ENCODE measurements at regions not wholly inside any gene's neighbourhood (a gene's known extent, or its start where the extent isn't known, plus 50 kb on each side); places are given as distances from the start of the nearest gene placed in this dataset.

- no peak for TF ChIP-seq FOXP2 (optimal IDR thresholded peaks at IDR 0.05; ENCODE audit: borderline replicate concordance, extremely low read depth, extremely low read length, insufficient read depth)
- no peak for TF ChIP-seq REST (IDR thresholded peaks at IDR 0.05; ENCODE audit: insufficient read depth in 1 of 2, low read depth in 2 of 2, low read length in 2 of 2)
- TF ChIP-seq POLR2AphosphoS5 (IDR thresholded peaks at IDR 0.05; ENCODE audit: low read depth, low read length), result no peak
- no peak for TF ChIP-seq TAF1 (IDR thresholded peaks at IDR 0.05; ENCODE audit: borderline replicate concordance, insufficient read depth, low read length)
- TF ChIP-seq SIN3A (IDR thresholded peaks at IDR 0.05; ENCODE audit: borderline replicate concordance, insufficient read depth, low read length), result no peak
Measured at GRCh38 chr10:71008150-71008549, 119.8 kb upstream of the PCBD1 start.

DNA sequence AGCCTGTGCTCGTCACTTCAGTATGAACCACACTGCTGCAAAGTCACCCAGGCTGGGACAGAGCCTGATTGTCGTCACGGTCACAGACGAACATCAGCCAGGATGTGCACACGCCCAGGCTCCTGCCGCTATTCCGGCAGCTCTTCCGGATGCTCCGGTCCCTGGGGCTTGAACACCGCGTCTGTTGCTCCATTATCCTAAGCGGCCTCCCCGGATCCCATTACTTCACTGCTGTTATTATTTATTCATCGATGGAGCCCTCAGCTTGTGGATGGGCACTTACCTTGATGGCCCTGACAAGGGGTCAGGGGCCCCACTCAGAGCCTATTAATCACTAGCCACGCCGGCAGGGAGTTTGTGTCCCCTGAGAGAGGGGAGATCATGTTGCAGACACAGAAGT, 120.8 kb upstream of the PCBD1 start:
- TF ChIP-seq POLR2AphosphoS5 (IDR thresholded peaks at IDR 0.05; ENCODE audit: low read depth, low read length) (no peak), SIN3A (IDR thresholded peaks at IDR 0.05; ENCODE audit: borderline replicate concordance, insufficient read depth, low read length) (no peak), FOXP2 (optimal IDR thresholded peaks at IDR 0.05; ENCODE audit: borderline replicate concordance, extremely low read depth, extremely low read length, insufficient read depth) (peak; percentile 76), REST (IDR thresholded peaks at IDR 0.05; ENCODE audit: insufficient read depth in 1 of 2, low read depth in 2 of 2, low read length in 2 of 2) (no peak), TAF1 (IDR thresholded peaks at IDR 0.05; ENCODE audit: borderline replicate concordance, insufficient read depth, low read length) (no peak)

- no peak for TF ChIP-seq TAF1 (IDR thresholded peaks at IDR 0.05; ENCODE audit: borderline replicate concordance, insufficient read depth, low read length)
- TF ChIP-seq FOXP2 (optimal IDR thresholded peaks at IDR 0.05; ENCODE audit: borderline replicate concordance, extremely low read depth, extremely low read length, insufficient read depth), result no peak
- TF ChIP-seq POLR2AphosphoS5 (IDR thresholded peaks at IDR 0.05; ENCODE audit: low read depth, low read length), result no peak
- no peak for TF ChIP-seq REST (IDR thresholded peaks at IDR 0.05; ENCODE audit: insufficient read depth in 1 of 2, low read depth in 2 of 2, low read length in 2 of 2)
- TF ChIP-seq SIN3A (IDR thresholded peaks at IDR 0.05; ENCODE audit: borderline replicate concordance, insufficient read depth, low read length), result no peak
Measured at GRCh38 chr10:71010730-71011129, 122.4 kb upstream of the PCBD1 start.

DNA sequence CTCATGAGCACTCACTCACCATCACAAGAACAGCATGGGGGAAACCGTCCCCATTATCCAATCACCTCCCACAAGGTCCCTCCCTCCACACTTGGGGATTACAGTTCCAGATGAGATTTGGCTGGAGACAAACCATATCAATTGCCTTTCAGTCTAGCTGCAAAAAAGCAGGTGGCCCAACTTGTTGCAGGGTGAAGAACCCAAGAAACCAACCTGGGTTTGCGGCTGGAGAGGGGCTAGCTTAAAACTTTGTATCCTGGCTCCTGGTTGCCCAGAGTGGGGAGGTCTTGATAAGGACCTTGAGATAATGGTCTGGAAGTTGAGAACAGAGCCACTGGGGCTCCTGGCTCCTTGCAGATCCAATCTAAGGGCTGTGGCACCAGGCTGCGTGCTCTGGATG, 122.8 kb upstream of the PCBD1 start:
- no peak for TF ChIP-seq SIN3A (IDR thresholded peaks at IDR 0.05; ENCODE audit: borderline replicate concordance, insufficient read depth, low read length)
- no peak for TF ChIP-seq TAF1 (IDR thresholded peaks at IDR 0.05; ENCODE audit: borderline replicate concordance, insufficient read depth, low read length)
- TF ChIP-seq REST (IDR thresholded peaks at IDR 0.05; ENCODE audit: insufficient read depth in 1 of 2, low read depth in 2 of 2, low read length in 2 of 2), result no peak
- TF ChIP-seq FOXP2 (optimal IDR thresholded peaks at IDR 0.05; ENCODE audit: borderline replicate concordance, extremely low read depth, extremely low read length, insufficient read depth), result no peak
- no peak for TF ChIP-seq POLR2AphosphoS5 (IDR thresholded peaks at IDR 0.05; ENCODE audit: low read depth, low read length)

Data from PFSK-1 (cell line).